Amygdala (tissue), 56 donors: ENCODE measurements at regions not wholly inside any gene's neighbourhood (a gene's known extent, or its start where the extent isn't known, plus 50 kb on each side); places are given as distances from the start of the nearest gene placed in this dataset.

Experiments
- DNase-seq, 56 donors: peaks; one replicate each; lab custom pipeline; 2025; lab: John Stamatoyannopoulos, UW

GRCh38 chr5:105428451-105429380 is 1866.1 kb upstream of the NUDT12 start:
- DNase-seq = no peak

- no peak for DNase-seq
Observed at GRCh38 chr5:105414067-105414466, 1851.5 kb upstream of the NUDT12 start.

- no peak for DNase-seq
Observed at GRCh38 chr5:105413406-105413990, 1850.9 kb upstream of the NUDT12 start.

GRCh38 chr5:105409695-105410094 is 1847.1 kb upstream of the NUDT12 start:
- no peak for DNase-seq

- DNase-seq = no peak
Observed at GRCh38 chr5:105407200-105407599, 1844.6 kb upstream of the NUDT12 start.

- no peak for DNase-seq
Observed at GRCh38 chr5:105397749-105398148, 1835.2 kb upstream of the NUDT12 start.

- DNase-seq = no peak
Observed at GRCh38 chr5:105392710-105393149, 1830.1 kb upstream of the NUDT12 start.

GRCh38 chr5:105392122-105392709 is 1829.6 kb upstream of the NUDT12 start:
- no peak for DNase-seq

GRCh38 chr5:105380126-105380525 is 1817.5 kb upstream of the NUDT12 start:
- no peak for DNase-seq

- DNase-seq = no peak
Observed at GRCh38 chr5:105371169-105371568, 1808.6 kb upstream of the NUDT12 start.

GRCh38 chr5:105350486-105351140 is 1788.0 kb upstream of the NUDT12 start:
- no peak for DNase-seq

GRCh38 chr5:105331558-105331957 is 1769.0 kb upstream of the NUDT12 start:
- no peak for DNase-seq

- DNase-seq = no peak
Observed at GRCh38 chr5:105330185-105330584, 1767.6 kb upstream of the NUDT12 start.

GRCh38 chr5:105304859-105305258 is 1742.3 kb upstream of the NUDT12 start:
- no peak for DNase-seq

GRCh38 chr5:105288946-105289345 is 1726.4 kb upstream of the NUDT12 start:
- no peak for DNase-seq

- DNase-seq = no peak
Observed at GRCh38 chr5:105283134-105283533, 1720.5 kb upstream of the NUDT12 start.

- no peak for DNase-seq
Observed at GRCh38 chr5:105274079-105274478, 1711.5 kb upstream of the NUDT12 start.

- DNase-seq = no peak
Observed at GRCh38 chr5:105263515-105263914, 1700.9 kb upstream of the NUDT12 start.

GRCh38 chr5:105259581-105260217 is 1697.1 kb upstream of the NUDT12 start:
- no peak for DNase-seq

- no peak for DNase-seq
Observed at GRCh38 chr5:105238561-105238960, 1676.0 kb upstream of the NUDT12 start.
